Adrenal gland (tissue), 5 donors: ENCODE measurements at regions not wholly inside any gene's neighbourhood (a gene's known extent, or its start where the extent isn't known, plus 50 kb on each side); places are given as distances from the start of the nearest gene placed in this dataset.

ENCODE experiments used
- CTCF ChIP-seq, 6 experiments: fragments of 450-650 bp in 4 of 6; fragments of 200-600 bp in 2 of 6; sonication (generic) in 1 of 6; IDR thresholded peaks; 1 replicate in 5 of 6; 2 replicates in 1 of 6; pipeline versions ENCODE4 v1.5.1 to v1.8.0; 2016 to 2021; ENCODE audit warnings: antibody characterized with exemption in 6 of 6, mild to moderate bottlenecking in 2 of 6, moderate library complexity in 1 of 6
- POLR2A ChIP-seq, 2 donors: fragments of 450-650 bp; IDR thresholded peaks; one replicate each; pipeline ENCODE4 v1.6.1; 2017; ENCODE audit warnings: antibody characterized with exemption in 2 of 2, mild to moderate bottlenecking in 2 of 2, moderate library complexity in 1 of 2
- donor health status: DM: no; HTN: no; CAD: no.

GRCh38 chr12:46101485-46101869 is 111.1 kb upstream of the SCAF11 start:
- no peak for TF ChIP-seq CTCF (IDR thresholded peaks at IDR 0.05)
- no peak for TF ChIP-seq POLR2A (IDR thresholded peaks at IDR 0.05)
